ENCODE measurements at regions not wholly inside any gene's neighbourhood (a gene's known extent, or its start where the extent isn't known, plus 50 kb on each side); places are given as distances from the start of the nearest gene placed in this dataset.
"Not testable (repeated sequence)": the region's sequence is repeated elsewhere in the genome, so short reads cannot be mapped to it uniquely, and the experiment has no call there.

GRCh38 chr2:2620604-2621003, 289.5 kb upstream of the MYT1L start:
- DNase-seq, result no peak

GRCh38 chr2:2619995-2620394, 288.9 kb upstream of the MYT1L start:
- DNase-seq, result no peak

- DNase-seq, result no peak
These were observed 283.4 kb upstream of the MYT1L start for GRCh38 chr2:2614452-2614851.

GRCh38 chr2:2613279-2614199, 282.5 kb upstream of the MYT1L start:
- peak; percentile 73 to 98 (median 92) for DNase-seq

GRCh38 chr2:2610751-2611150, 279.7 kb upstream of the MYT1L start:
- DNase-seq, result no peak

GRCh38 chr2:2600366-2600765, 269.3 kb upstream of the MYT1L start:
- DNase-seq, result no peak

- DNase-seq, result no peak
These were observed 268.4 kb upstream of the MYT1L start for GRCh38 chr2:2599441-2599840.

- DNase-seq, result no peak
These were observed 266.6 kb upstream of the MYT1L start for GRCh38 chr2:2597712-2598111.

- no peak for DNase-seq
These were observed 260.5 kb upstream of the MYT1L start for GRCh38 chr2:2591542-2591940.

GRCh38 chr2:2590841-2591541, 259.9 kb upstream of the MYT1L start:
- DNase-seq, result peak in 1 of 51 donors; percentile 11

GRCh38 chr2:2590141-2590540, 259.1 kb upstream of the MYT1L start:
- no peak for DNase-seq

- DNase-seq, result no peak
These were observed 257.7 kb upstream of the MYT1L start for GRCh38 chr2:2588777-2589176.

GRCh38 chr2:2587354-2587753, 256.3 kb upstream of the MYT1L start:
- no peak for DNase-seq

GRCh38 chr2:2586931-2587330, 255.9 kb upstream of the MYT1L start:
- peak in 1 of 51 donors; percentile 9 for DNase-seq

- no peak for DNase-seq
These were observed 255.1 kb upstream of the MYT1L start for GRCh38 chr2:2586068-2586776.

GRCh38 chr2:2582998-2583545, 252.0 kb upstream of the MYT1L start:
- no peak for DNase-seq

GRCh38 chr2:2581331-2582159, 250.5 kb upstream of the MYT1L start:
- DNase-seq, result peak in 1 of 51 donors; percentile 13

GRCh38 chr2:2580841-2581240, 249.8 kb upstream of the MYT1L start:
- DNase-seq, result not testable (repeated sequence)

GRCh38 chr2:2580341-2580740, 249.3 kb upstream of the MYT1L start:
- DNase-seq, result no peak

- DNase-seq, result no peak
These were observed 248.7 kb upstream of the MYT1L start for GRCh38 chr2:2579814-2580213.

- peak in 48 of 51 donors; percentile 17 to 91 (median 72) for DNase-seq
These were observed 246.3 kb upstream of the MYT1L start for GRCh38 chr2:2577407-2577831.

Measured in hypothalamus (tissue), 51 donors.